ENCODE measurements at regions not wholly inside any gene's neighbourhood (a gene's known extent, or its start where the extent isn't known, plus 50 kb on each side); places are given as distances from the start of the nearest gene placed in this dataset.

- TF ChIP-seq CREM (IDR thresholded peaks at IDR 0.05; ENCODE audit: low read depth) (no peak), GABPA (IDR thresholded peaks at IDR 0.05; ENCODE audit: low read depth) (no peak)
These were observed 74.6 kb upstream of the FAM20A start for GRCh38 chr17:68675723-68676122.
